HEK293T (cell line): ENCODE measurements at regions not wholly inside any gene's neighbourhood (a gene's known extent, or its start where the extent isn't known, plus 50 kb on each side); places are given as distances from the start of the nearest gene placed in this dataset.

ENCODE experiments used
- ARNT ChIP-seq: fragments of 450-650 bp; IDR thresholded peaks from 2 replicates; pipeline ENCODE4 v1.6.1; 2017; ENCODE audit warnings: mild to moderate bottlenecking
- BHLHE40 ChIP-seq: fragments of 450-650 bp; IDR thresholded peaks from 2 replicates; pipeline ENCODE4 v1.6.1; 2016; ENCODE audit warnings: mild to moderate bottlenecking, moderate library complexity, borderline replicate concordance
- CTBP1 ChIP-seq: fragments of 450-650 bp; IDR thresholded peaks from 2 replicates; pipeline ENCODE4 v1.6.1; 2016; ENCODE audit warnings: borderline replicate concordance
- ELF4 ChIP-seq: fragments of 450-650 bp; IDR thresholded peaks from 2 replicates; pipeline ENCODE4 v1.6.1; 2017; ENCODE audit warnings: antibody characterized with exemption
- FOXK2 ChIP-seq: fragments of 450-650 bp; IDR thresholded peaks from 2 replicates; pipeline ENCODE4 v1.6.1; 2016; ENCODE audit warnings: mild to moderate bottlenecking
- FOXM1 ChIP-seq: fragments of 450-650 bp; IDR thresholded peaks from 2 replicates; pipeline ENCODE4 v1.6.1; 2017; ENCODE audit warnings: mild to moderate bottlenecking, borderline replicate concordance
- HDGF ChIP-seq: fragments of 450-650 bp; IDR thresholded peaks from 2 replicates; pipeline ENCODE4 v1.6.1; 2017; ENCODE audit warnings: antibody characterized with exemption, borderline replicate concordance
- L3MBTL2 ChIP-seq: fragments of 450-650 bp; conservative IDR thresholded peaks from 2 replicates; pipeline ENCODE4 v1.6.1; 2016; ENCODE audit warnings: mild to moderate bottlenecking
- LEF1 ChIP-seq: fragments of 450-650 bp; IDR thresholded peaks from 2 replicates; pipeline ENCODE4 v1.6.1; 2017; ENCODE audit warnings: mild to moderate bottlenecking, borderline replicate concordance
- NFRKB ChIP-seq: fragments of 450-650 bp; IDR thresholded peaks from 2 replicates; pipeline ENCODE4 v1.6.1; 2016; ENCODE audit warnings: mild to moderate bottlenecking, moderate library complexity
- SP1 ChIP-seq: fragments of 450-650 bp; IDR thresholded peaks from 2 replicates; pipeline ENCODE4 v1.6.1; 2017
- SUZ12 ChIP-seq: fragments of 450-650 bp; IDR thresholded peaks from 2 replicates; pipeline ENCODE4 v1.6.1; 2016; ENCODE audit warnings: mild to moderate bottlenecking
- TARDBP ChIP-seq: fragments of 450-650 bp; IDR thresholded peaks from 2 replicates; pipeline ENCODE4 v1.6.1; 2016
- ZNF384 ChIP-seq: fragments of 450-650 bp; IDR thresholded peaks from 2 replicates; pipeline ENCODE4 v1.6.1; 2016

DNA sequence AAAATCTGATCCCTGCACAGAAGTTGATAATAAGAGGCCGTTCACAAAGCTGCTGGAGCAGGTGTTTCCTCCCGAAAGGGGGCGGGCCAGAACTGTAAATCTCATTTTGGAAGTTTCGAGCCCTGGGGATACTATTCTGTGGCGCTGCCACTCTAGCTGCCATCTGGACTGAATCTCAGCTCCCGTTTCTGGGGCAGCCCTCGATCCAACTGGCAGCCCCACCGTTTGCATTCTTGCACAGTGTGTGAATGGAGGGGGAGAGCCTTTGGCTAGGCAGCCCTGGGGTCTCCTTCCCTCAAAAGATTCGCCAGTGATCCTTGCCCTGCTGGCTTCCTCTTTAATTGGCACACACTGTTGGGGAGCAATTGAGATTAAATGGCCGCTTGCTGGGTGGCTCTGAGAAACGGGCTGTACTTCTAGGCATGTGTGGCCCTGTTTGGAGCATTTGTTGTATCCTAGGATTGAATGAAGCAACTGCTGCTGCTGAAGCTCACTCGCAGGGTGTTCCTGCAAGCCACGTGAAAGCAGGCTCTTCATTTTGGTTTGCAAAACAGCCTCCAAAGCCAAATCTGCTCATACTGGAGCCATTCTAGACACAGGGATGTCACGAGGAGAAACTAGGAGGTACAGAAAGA is 57.2 kb upstream of the TOPAZ1 start:
- TF ChIP-seq ELF4 (no peak), FOXM1 (no peak), SP1 (no peak), BHLHE40 (no peak), ARNT (no peak), SUZ12 (no peak), TARDBP (no peak), NFRKB (no peak), FOXK2 (no peak), HDGF (no peak), ZNF384 (no peak), CTBP1 (no peak), L3MBTL2 (no peak), LEF1 (no peak)
